SW480 (cell line): ENCODE measurements at regions not wholly inside any gene's neighbourhood (a gene's known extent, or its start where the extent isn't known, plus 50 kb on each side); places are given as distances from the start of the nearest gene placed in this dataset.

Experiments used
- DNase-seq: peaks from one replicate; pipeline ENCODE4 v3.0.0-alpha.2; 2016; ENCODE audit warnings: low spot score

DNA sequence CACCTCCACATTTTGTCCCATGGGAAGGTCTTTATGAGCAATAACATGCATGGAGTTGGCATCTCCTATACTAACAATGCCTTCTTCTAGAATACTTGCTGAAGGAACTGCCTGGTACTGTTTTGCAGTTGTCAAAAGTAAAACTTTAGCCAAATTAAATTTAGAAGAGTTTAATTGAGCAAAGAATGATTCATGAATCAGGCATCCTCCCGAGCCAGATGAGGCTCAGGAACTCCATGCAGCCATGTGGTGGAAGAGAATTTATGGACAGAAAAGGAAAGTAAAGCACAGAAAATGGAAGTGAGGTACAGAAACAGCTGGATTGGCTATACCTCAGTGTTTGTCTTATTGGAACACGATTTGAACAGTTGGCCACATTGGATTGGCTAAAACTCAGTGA, 1081.9 kb downstream of the SLITRK1 start:
- no peak for DNase-seq

DNA sequence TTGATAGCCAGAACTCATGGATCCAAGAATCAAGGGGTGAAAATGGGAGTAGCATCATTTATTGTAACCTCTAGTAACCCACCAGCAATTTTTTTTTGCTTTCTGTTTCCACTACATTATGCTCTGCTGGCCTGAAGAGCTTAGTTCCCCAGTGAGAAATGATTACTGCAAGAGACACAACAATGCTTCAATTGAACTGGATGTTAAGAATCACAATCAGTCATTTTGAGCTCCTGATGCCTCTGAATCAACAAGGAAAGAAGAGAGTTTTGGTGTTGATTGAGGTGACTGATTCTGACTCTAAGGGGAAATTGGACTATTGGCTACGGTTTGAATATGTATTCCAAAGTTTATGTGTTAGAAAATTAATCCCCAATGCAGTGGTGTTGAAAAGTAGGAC, 1084.4 kb downstream of the SLITRK1 start:
- no peak for DNase-seq

DNA sequence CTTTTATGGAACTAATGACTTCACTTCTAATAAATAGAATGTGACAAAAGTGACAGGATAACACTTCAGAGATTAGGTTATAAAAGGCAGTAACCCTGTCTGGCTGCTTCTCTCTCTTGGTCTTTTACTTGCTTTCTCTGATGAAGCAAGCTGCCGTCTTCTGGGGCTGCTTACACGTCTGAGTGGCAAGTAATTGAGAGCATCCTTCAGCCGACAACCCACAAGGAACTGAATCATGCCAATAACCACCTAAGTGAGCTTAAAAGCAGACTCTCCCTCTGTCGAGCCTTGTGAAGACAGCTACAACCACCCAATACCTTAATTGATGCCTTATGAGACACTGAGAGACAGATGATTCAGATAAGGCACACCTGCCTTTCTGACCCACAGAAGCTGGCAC, 1091.2 kb downstream of the SLITRK1 start:
- no peak for DNase-seq

DNA sequence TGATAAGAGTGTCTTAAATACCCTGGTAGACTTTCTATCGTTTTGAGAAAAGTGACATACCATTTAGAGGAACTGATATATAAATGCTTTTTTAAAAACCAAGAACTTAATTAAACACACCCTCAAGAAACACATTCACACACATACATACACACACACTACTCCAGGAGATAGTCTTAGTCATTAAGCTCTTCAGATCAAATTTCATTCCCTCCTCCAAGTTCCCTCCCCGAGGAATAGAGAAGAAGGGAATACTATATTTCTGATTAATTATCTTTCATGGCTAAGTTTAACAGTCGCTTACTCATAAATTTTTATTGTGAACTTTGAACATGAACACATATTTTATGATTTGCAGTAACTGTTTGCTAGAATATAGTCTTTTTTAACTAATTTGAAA, 1109.5 kb downstream of the SLITRK1 start:
- no peak for DNase-seq

DNA sequence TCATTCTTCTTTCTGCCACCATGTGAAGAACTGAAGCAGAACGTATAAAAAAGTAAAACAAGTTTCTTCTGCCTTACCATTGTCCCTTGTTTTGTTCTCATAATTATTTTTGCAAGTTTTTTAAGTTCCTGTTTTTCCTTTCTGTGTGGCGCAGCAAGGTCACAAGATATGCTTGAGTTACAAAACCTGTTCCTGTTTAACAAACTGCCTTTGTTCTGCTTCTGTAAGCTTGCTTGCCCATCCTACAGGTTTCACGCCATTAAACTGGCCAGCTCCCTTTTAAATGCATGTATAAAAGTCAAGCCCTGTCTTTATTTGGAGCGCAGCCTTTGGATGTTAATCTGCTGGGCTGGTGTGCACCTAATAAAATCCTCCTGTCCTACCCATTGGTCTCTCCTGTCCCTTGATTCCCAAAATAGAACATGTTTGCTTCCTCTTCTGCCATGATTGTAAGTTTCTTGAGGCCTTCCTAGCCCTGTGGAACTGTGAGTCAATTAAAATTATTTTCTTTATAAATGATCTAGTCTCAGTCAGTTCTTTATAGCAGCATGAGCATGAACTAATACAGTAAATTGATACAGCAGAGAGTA, 1115.4 kb downstream of the SLITRK1 start:
- DNase-seq, result no peak

DNA sequence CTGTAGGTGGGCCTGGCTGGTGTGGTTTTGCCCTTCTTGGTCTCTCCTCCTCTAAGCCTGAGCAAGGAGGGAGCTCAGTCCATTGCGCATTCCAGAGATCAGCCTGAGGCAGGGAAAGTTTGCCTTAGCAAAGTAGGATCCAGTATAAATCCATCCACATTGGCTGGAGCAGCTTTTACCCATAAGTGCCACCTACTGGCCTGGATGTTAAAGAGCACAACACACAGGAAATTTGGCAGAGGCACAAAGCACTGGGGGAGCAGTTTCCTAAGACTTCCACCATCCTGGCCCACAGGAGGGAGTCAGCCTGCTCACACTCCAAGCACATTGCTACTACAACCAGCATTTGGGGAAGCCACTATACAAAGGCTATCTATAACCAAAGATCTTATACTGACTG, 1124.2 kb downstream of the SLITRK1 start:
- no peak for DNase-seq

DNA sequence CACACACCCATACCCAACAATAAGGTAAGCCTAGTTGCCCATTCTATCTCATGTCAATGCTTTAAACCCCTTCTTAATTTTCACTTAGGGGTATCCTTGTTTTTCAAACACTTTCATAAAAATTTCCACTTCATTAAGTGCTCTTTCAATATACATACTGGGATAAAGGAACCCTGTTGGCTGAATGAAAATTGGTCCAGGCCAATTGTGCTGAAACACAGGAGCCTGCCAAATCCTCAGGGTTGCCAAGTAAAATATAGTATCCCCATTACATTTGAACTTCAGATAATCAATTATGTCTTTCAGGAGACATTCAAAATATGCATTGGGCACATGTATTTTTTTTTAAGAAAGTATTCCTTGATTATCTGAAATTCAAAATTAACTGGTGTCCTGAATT, 1131.1 kb downstream of the SLITRK1 start:
- no peak for DNase-seq

DNA sequence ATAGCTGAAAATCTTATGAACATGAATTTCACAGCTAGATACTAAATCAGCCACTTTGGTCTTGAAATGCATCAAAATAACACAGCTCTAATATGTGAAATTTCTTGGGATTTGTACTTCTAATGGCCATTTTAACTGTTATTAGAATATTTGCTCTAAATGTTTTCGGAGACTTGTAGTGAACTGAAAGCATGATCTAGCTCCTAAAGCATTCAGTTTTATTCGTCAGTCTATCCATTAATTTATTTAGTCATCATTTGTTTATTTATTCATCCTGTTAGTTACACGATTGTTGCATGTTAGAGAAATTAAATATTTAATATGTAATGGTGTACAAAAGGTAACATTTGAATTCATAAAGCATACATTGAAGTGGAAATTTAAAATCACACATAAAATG, 1132.7 kb downstream of the SLITRK1 start:
- DNase-seq, result no peak

DNA sequence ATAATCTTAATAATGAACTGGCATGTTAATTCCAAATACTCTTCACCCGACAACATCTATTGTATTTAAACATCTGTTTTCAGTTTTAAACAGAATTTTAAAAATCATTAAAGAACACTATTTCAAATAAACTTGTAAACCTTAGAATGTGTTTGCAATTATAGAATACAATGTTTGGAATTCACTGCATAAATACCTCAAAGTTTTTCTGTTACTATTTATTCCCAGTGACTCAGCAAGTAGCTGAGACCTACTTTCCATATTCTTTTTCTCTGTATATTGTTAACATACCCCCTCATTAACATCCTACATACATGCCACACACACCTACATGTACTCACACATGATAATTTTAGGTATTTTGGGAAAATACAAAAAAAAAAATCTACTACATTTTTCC, 1134.3 kb downstream of the SLITRK1 start:
- no peak for DNase-seq

DNA sequence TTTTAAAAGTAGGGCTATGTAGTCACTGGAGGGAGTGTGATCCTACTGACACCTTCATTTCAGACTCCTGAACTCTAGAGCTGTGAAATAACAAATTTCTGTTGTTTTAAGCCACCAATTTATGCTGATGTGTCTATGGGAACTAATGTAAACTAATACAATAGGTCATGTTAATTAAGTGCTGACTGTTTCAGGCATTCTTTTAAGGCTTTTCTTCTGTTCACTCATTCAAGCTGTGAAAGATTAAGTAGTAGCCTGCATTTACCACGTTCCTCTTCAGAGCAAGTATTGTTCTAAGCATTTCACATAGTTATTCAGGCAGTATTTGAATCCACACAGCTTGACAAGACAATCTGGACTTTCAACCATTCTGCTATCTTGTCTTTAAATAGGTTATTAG, 1135.0 kb downstream of the SLITRK1 start:
- DNase-seq, result no peak

DNA sequence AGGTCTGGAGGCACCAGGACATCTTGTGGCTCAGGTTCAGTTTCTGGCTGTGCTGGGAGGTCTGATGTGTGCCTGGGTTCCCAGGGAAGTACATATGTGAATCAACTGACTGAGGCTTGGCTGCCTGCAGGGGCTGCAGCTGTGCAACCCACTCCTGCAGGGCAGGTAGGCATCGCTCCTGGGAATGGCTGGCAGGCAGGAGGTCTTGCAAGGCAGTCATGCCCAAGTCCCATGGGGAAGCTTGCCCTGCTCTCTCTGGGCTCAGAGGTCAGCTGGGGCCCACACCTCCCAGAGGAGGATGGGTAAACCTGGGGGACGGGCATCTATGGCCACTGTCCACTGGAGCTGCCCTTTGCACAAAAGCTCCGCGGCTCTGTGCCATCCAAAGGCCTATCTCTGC, 1141.8 kb downstream of the SLITRK1 start:
- no peak for DNase-seq

DNA sequence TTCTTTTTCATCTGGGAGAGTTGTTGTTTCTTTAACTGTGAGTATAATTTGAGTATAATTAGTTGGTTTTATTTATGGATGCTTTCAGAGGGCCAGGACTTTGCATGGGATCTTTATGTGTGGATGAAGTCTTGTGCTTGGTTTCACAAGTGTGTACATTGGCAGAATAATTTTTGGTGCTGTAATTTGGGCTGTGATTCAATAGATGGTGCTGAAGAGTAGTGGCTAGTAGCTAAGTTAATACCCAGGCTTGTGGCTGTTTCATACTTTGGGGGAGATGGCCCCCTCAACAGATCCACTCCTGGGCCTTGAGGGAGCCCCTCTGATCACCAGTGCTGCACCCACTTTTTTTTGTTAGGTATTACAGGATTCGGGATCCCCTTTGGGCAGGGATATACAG, 1142.4 kb downstream of the SLITRK1 start:
- no peak for DNase-seq

DNA sequence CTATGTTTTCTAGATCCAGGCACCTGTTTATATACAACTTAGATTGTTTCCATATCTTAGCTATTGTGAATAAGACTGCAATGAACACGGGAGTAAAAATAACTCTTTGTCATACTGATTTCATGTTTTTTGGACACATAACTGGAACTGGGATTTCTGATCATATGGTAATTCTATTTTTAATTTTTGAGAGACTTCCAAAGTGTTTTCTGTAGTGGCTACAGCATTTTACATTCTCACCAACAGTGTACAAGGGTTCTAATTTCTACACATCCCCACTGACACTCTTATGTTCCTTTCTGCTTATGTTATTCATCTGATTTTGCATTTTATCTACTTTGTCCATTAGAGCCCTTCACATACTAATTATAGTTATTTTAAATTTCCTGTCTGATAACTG, 1152.9 kb downstream of the SLITRK1 start:
- DNase-seq, result no peak

DNA sequence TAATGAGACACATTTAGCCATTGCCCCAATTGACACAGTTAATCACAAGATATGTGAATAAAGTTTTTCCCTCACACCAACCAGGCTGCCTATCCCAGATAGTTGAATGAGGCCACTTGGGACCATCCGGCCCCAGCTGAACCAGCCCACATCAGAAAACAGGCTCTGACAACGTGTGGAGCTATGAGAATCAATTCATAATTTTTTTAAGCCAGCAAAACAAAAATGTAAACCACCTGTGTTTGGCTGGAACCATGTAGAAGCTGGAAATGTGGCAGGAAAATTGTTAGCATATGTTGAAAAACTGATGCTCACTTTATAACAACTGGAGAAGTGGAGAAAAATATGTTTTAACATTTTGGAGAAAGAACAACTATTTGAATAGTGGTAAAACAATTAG, 1161.3 kb downstream of the SLITRK1 start:
- DNase-seq, result no peak

DNA sequence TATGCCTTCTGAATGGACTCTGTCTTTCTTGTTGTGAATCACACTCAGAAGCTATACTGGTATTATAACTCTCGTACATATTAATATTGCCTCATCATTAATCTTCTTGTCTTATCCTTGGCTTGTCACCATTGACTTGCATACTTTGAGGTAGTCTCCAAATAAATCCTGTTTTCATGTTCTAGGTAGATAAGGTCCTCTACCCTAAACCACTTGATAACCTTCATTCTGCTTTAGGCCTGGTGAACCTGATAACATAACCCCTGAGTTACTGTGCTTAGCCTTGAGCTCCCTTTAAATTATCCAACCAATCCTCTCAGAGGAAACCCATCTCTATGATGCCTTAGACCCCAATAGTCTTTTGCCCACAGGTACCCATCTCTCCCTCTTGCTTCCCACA, 1162.3 kb downstream of the SLITRK1 start:
- DNase-seq, result no peak

DNA sequence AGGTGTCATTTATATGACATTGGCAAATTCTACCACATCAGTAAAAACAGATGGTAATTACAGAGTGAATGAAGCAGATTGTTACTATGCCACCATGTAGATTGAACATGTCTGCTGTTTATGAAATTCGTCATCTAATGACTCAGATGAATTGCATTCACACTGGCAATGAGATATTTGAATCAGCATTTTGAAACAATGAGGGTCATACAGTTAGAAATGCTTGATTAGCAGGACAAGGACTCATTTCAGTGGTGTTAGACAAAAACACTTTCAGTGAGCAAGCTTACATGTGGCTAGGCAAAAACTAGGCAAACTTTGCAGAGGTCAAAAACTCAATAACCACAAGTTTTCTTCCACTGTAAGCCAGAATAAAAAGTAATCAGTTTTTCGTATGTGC, 1165.0 kb downstream of the SLITRK1 start:
- DNase-seq, result no peak

DNA sequence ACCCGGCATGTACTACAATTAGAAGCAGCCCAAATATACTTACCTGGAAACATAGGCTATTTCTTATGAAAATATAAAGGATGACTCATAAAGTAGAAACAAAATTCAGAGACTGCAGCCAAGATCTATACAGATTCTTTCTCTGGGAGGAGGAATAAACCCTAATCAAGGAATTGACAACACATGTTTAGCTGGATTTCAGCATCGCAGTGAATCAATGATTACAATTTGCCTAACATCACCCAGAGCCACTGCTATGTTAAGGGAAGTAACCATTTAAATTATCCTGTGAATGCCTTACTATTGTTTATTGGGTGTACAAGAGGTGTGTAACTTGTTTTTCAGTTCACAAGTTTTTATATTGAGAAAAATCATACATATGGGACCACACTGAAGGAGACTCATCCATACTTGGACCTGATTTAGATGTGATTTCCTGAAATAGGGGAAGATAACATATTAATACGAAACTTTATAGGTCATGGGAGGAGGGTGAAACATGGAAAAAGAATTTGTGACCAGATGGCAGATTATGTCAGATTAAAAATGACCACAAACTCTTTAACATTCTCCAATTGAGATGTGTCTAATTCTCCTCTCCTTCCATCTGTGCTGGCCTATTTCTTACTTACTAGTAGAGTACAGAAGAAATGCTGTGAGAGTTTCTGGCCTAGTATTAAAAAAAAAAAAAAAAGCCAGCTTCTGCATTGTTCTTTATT, 1168.4 kb downstream of the SLITRK1 start:
- DNase-seq, result no peak

DNA sequence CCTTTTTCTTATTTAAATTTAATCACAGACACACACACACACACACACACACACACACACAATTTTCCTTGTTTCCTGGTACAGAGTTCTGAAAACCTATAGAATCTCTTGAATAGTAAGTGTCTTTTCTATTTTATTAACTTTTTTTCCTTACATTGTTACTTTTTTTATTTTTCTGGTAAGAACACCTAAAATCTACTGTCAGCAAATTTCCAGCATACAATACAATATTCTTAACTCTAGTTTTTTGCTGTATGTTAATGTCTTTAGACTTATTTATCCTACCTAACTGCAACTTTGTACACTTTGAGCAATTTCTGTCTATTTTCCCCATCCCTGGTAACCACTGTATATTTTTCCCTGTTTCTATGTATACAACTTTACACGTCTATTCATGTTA, 1179.8 kb downstream of the SLITRK1 start:
- DNase-seq, result no peak

DNA sequence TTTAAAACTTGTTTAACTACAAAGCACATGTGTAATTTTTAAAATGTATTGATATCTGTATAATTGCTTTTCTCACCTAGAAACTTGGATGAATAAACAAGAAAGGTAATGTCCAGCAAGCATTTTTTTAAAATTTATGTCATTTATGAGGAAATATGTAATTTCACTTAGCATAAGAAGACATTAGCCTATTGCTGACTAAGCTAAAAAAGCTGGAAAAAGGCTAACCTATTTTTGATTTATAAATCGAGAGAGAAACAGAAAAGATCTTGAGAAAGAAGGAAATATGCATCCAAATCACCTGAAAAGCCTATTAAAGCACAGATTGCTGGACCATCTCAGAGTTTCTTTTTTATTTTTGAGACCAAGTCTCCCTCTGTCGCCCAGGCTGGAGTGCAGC, 1181.3 kb downstream of the SLITRK1 start:
- DNase-seq, result no peak

DNA sequence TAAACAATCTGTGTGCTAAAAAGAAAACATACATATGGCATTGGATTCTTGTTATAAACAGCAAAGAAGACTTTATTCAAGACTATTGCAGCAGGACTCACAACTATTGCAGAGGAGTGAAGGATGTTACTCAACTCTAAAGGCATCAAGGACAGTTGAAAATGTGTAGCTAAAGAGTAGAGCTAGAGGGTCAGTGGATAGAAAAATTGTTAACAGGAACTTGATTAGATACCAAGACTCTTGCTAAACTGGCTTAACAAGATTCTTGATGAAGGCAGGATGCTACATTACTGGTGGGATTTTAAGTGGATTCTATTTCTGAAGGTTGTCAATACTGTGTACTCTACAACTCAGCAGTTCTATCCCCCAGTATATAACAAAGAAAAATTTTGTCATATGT, 1183.3 kb downstream of the SLITRK1 start:
- no peak for DNase-seq

DNA sequence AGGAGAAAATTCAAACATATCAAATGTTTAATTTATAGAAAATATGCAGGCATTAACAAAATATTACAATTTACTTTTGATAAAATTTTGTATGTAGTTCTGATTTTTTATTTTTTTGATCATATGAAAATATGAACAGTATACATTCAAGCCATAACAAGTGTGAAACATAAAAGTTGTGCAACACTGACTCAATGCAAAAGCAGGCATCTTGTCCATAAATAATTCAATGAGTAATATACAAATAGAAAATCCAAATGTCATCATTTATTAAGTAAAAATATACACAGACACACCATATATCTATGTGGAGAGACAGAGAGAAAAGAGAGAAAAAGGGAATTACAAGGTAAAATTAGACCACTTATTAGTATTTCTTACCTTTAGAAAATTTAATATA, 1183.9 kb downstream of the SLITRK1 start:
- no peak for DNase-seq

DNA sequence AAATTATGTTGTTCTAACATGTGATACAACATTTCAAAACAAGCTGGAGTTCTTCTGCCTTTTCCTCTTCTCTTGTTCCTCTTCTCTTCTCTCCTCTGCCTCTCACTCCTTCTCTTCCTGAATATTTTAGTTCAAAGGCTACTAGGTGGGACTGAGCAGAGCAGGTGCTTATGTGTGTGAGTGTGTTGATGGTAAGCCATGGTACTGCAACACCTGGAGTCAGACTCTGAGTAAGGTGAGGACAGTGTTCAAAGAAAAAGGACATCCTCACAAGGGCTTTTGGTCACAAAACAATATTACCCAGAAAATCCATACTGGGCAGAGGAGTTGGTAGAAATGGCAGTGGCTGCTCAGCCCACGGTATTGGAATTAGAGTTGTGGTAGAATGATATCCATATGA, 1188.7 kb downstream of the SLITRK1 start:
- DNase-seq, result no peak

DNA sequence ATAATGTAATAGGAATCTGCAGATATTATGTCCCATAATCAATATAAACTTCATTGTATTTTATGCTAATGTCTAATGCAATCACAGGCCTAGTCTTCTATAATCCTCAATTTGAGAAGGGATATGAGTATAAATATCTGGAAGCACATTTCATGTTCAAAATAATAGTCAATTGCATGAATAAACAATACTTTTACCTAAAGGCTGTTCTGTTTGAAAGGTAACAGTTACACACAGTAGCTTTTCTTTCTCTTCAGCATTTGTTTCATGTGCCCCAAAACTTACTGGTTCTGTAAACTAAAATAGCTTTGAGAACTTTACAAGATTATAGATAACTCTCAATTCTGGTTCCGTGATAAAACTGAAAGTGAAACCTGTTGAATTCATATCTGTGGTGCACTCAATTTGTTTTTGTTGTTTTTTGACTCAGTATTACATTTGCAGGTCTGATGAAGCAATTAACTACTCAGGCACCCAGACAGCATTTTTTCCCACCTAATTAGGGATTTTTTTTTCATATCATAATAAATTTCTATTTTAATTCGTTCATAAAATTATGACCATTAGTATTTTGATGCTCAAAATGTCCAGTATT, 1193.8 kb downstream of the SLITRK1 start:
- DNase-seq, result no peak

DNA sequence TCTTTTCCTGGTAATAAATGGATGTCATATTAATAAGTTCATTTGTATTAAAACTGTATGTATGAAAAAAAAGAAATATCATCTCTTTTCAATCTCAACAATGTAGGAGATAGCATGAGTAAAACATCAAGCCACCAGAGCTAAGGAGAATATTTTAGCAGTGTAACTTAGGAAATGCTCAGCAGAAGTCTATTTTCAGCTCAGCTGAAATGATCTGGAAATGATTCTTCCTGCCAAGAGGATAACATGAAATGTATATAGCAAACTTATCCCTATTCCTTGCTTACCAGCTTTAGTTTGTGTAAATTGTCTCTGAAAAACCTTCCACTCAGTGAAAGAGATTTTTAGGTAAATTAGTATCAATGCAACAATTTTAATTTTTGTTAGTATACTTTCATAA, 1194.4 kb downstream of the SLITRK1 start:
- DNase-seq, result no peak
